NCI-H2171 treated with DMSO at 0.1 percent for 48 hours (cell line): ENCODE measurements at regions not wholly inside any gene's neighbourhood (a gene's known extent, or its start where the extent isn't known, plus 50 kb on each side); places are given as distances from the start of the nearest gene placed in this dataset.

Experiments used
- DNase-seq: peaks from one replicate; lab custom pipeline; 2025; lab: John Stamatoyannopoulos, UW

DNA sequence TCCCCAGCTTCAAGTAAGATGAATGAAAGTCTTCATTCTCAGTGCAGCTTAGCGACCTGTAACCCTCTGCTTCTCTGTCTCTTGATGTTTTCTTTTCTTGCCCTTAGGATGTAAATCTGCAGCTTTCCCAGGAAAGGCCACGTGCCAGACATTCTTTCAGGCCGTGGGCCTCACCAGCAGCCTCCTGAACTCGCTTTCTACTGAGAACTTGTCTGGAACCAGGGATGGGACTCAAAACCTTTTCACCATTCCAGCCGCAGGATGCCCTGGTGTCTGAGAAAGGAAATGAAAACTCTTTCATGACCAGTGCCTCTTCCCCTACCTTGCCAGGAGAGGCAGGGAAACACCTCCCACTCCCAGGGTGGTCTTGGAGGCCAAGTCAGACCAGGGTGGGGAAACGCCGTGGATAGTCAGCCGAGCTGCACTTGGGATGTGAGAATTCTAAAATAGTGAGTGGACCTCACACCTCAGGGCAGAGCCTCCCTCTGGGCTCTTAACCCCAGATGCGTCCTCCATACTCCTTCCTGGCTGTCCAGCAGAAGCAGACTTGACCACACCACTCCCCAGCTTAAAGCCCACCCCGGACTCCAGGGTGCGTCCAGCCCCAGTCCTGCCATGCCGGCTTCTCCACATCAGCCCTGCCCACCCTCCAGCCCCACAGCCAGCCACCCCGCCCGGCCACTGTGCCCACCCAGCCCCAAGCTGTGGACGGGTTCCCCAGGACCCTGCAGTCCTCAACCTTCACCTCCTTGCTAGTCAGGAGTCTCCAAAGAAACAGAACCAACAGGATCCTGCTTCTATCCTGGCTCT lies 115.5 kb downstream of the TWIST2 start:
- DNase-seq: no peak

DNA sequence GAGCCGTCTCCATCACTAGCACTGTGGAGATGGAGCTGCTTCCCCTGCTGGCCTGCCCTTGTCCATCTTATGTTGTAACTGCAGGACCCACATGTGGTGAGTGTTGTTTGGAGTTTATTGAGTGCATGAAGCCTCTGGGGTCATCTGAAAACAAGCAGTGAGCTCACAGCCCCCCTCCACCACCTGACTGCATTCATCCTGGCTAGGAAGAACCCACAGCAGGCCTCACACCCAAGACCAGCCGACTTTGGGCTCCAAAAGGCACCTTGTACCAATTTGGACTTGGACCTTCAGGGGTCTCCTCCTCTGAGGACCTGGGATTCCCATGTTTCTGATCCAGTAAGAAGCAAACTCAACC lies 116.1 kb downstream of the TWIST2 start:
- DNase-seq: no peak

DNA sequence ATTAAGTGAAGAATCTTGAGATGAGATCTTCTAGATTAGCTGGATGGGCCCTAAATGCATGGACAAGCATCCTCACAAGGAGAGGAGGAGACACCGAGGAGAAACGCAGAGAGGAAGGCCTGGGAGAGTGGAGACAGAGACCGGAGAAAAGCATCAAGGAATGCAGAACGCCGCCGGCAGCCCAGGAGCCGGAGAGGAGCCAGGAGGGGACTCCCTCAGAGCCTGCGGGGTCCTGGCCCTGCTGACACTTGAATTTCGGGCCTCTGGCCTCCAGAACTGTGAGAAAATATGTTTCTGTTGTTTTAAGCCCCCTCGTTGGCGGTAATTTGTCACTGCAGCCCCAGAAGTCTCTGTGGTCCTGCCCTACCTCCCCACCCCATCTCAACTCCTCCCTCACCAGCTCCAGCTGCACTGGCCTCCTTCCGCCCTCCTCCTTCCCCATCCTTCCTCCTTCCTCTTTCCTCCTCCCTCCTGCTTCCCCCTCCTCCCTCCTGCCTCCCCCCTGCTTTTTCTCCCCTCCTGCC lies 116.7 kb downstream of the TWIST2 start:
- DNase-seq: no peak

DNA sequence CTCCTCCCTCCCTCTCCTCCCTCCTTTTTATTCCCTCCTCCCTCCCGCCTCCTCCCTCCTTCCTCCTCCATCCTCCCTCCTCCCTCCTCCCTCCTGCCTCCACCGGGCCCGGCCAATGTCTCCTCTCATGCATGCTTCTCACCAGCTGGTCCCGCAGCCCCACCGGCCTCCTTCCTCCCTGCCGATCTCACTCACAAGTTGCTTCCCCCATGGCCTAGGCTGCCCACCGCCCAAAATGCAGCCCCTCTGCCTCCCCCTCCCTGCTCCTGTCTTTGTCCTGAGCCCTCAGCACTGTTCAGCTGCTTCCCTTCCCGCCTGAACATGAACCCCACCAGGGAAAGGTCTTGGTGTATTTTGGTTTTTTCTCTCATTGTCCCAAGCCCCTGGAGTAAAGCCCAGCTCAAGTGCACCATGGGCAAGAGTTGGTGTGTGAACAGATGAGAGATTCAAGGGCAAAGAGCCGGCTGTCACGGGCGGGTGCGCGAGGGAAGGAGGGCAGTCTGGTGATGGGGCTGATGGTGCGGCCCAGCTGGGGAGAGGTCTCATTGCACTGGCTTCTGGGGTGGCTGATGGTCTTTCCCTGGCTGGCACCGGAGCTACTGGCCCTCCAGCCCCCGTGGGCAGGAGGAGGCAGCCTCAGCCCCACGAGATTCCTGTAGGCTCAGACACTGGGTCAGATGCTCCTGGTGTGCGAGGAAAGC lies 117.6 kb downstream of the TWIST2 start:
- DNase-seq: no peak

DNA sequence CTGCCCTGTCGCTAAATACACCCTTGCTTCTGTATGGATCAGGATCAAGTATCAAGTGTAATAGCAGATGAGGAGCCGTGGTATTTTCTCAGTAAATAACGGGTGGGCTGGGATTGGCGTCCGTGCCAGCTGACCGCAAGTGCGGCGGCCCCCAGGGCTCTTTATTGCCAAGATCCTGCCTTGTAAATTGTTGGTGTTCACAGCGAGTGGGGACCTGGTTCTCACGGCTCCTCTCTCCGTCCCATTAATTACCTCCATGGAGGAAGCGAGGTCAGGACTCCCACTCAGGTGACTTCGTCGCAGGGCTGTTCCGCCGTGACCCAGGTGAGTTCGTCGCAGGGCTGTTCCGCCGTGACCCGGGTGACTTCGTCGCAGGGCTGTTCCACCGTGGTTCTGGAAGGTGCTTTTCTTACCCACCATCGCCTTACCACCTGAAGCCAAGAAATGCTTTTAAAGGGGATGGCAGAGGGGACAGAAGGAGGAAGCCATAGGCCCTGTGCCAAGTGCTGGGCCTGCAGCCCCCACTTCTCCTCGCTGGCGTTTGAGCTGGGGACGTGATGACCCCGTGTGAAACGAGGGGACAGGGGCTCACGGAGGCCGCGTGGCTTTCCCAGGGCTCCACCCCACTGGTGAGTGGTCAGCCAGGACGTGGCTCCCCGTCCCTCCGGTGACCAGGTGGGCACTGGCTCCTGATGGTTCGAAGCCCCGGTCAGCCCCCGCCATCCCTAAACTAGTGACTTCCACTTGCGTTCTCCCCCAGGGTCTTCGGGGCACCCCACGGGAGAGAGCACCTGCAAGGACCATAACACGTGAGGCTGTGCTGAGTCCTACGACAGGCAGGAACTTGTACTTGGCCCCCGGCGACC lies 118.4 kb downstream of the TWIST2 start:
- DNase-seq: no peak

DNA sequence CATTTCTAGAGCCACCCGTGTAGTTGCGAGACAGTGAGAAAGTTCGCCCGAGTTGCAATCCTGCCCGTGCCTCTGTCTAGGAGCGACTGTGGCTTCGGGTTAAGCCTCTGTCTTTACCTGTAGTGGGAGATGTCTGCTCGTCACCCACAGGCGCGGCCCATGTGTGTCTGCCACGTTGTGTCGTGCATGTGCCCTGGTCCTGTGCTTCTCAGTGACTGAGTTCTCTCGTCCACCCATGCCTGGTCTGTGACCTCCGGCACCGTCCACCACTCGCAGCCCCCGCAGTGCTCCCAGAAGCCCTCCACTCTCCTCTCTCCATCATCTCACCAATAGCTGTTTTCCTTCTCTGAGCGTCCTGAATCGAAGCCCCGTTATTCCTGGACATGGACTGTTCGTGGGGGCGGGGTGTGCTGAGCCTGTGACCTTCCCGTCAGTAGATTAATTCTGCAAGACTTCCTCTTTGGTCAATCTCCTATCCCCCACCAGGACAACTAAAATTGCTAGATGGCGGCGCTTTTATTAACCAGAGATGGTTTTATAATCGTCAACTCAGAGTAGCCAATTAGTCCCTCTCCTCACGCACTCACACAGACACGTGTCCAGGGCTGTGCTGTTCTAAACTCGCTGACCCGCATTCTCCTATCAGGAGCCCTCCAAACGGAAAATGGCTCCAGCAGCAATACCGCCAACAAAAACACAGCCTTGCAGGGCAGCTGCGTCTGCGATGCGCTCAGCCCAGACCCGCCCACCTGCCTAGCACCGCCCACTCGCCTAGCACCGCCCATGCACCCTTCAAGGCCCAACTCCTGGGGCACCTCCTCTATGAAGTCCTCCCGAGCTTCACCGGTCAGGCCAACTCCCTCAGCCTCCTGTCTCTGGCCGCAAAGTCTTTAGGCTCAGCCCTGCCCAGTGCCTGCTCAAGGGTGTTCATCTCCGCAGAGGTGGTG lies 119.4 kb downstream of the TWIST2 start:
- DNase-seq: no peak

DNA sequence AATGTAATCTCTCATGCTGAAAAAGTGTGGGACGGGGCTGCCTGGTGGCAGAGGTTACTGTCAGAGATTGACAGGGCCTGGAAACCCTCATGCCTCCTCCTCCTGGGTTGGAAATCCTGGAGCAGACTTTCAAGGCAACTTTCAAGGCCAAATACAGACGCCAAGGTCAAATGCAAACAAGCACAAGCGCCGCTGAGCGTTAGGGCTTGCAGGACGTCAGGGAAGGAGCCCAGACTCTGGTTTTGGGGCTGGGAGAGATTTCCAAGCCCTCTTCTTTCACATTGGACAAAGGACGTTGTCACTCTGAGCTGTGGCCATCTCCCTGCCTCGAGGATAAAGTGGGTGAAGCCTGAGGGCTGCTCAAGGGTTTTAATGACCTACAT lies 120.1 kb downstream of the TWIST2 start:
- DNase-seq: no peak

DNA sequence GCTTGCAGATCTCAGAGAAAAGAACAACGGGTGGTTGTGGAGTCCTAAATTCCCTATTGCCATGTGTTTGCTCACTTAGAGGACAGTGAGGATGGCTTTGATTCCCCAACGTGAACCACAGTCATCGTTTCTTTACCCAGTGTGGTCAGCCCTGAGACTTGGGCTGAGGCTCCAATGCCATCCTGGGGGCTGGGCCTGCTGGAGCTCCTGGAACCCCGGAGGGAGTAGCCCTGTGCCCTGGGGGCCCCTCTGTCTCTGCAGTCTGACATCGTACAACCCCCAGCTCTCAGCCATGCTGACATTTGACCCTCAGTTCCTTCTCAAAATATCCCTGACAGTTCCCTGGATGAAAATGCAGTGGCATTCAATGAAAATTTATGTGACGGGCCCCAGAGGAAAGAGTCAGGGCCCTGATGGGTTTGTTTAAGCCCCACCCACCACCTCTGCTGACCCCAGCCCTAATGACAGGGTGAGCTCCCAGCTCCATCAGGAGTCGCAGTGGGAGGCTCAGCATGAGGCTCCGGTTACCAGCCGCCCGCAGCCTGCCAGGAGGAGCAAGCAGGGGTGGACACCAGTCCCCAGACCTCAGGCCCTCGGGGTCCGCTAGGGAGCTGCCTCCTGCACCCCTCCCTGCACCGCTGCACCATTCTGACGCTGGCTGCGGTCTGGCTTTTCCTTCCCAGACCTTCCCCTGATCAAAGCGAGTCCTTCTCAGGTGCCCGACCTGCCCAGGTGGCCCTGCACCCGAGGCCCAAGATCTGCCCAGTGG lies 120.9 kb downstream of the TWIST2 start:
- DNase-seq: no peak

DNA sequence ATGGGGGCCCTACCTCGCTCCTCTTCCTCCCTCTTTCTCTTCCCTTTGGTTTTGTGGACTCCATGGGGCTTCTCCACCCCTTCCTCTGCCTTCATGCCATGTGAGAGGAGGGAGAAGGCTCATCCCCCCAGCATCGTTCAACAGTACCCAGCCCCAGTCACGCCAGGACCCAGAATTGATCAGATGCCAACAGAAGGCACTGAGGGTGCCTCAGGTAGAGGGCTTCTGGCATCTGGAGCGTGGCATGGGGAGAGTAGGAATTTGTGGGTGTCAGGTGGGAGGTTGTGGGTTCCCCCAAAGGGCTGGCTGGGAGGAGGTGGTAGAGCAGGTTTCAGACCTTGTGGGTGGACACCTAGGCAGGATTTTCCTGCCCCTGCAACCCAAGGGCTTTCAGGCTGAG lies 122.0 kb downstream of the TWIST2 start:
- no peak for DNase-seq

DNA sequence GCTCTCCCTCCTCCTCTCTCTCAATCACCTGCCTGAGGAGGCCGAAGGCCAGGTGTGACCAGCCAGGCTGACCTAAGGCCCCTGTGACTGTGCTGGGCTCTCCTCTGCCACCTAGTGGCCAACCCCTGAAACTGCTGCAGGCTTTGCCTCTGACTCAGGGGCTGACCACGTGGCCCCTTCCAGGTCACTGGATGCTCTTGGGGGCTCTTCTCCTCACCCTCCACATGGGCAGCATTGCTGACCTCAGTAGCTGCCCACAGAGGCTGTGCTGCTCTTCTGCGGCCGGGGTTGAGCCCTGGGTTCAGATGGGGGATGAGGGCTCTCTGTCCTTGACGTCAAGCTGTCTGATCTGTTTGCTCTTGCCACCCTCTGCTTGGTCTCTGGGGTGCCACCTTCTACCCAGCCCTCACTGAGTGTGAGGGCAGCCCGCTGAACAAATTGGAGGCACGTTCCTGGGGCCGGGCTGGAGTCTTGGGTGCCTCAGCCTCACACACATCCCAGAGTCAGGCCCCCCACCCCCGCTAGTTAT lies 122.7 kb downstream of the TWIST2 start:
- no peak for DNase-seq

DNA sequence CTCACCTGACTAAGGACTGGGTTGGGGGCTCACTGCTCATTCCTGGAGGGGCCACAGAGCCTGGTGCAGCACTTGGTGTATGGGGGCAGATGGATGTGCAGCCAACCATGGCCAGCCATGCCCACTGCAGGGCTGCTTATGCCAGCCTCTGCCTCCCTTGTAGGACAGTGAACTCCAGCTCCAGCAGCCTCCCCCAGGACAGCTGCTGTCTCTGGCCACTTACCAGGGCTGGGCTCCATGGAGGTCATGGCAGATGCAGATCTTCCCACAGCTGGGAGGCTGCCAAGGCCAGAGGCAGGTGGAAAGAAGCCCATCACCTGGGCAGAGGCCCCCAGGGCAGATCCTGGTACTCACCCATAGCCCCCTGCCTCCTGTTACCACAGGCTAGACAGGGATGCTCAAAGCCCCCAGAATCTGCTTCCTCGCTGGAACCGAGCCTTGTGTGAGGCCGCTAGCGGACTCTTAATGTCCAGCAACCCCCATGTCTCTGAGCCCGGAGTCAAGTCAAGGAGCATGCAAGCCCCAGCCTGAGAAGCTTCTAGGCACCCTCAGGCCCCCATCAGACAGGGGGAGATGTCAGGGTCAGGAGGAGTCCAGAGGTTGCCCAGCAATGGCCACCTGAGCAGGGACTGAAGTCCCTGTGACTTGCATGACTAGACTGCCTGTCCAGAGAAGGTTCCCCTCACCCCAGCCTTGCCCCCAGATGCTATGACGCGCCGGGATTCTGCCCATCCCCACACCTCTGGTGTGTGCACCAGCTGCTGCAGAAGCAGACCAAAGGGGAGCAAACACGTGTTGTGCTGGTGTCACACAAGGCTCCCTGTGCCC lies 123.6 kb downstream of the TWIST2 start:
- no peak for DNase-seq

DNA sequence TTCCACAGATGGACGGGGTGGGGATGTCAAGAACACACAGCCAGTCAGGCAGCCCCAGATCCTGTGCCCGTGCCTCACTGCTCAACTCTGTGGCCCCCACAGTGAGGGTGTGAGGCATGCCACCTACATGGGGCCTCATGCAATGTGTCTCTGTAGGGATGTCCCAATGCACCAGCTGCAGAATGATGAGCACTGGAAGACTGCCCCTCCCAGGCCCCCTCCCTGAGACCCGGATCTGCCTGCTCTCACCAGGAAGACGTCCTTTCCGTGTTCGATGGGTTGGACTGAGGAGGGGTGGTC lies 124.2 kb downstream of the TWIST2 start:
- DNase-seq: no peak

DNA sequence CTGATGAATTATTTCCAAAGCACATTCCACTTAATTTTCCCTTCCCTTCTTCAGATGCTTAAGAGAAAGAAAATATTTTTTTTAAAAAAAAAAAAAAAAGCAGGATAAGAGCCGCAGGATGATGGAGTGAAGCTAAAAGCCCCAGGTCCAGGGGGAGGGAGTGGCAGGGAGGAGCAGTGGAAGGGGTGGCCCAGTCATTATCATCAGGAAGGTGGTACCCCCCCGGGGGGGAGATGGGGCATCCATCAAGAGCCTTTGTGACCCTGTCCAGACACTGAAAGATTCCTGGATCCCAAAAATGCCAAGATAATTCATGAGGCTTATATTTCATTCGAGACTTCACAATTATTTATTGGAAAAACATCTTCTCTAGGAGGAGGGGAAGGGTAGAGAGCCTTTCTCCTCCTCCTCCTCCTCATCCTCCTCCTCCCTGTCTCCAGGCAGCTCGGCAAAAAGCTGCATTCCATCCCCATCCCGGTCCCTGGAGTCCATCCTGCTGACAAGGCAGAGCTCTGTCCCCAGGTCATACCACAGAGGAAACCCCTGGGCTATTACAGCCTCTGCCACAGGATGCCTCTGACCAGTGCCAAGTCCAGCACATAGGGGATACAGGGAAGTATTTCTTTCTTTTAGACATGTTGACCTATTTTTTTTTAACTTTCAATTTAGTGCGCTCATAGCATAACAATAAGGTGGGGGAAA lies 125.3 kb downstream of the TWIST2 start:
- no peak for DNase-seq

DNA sequence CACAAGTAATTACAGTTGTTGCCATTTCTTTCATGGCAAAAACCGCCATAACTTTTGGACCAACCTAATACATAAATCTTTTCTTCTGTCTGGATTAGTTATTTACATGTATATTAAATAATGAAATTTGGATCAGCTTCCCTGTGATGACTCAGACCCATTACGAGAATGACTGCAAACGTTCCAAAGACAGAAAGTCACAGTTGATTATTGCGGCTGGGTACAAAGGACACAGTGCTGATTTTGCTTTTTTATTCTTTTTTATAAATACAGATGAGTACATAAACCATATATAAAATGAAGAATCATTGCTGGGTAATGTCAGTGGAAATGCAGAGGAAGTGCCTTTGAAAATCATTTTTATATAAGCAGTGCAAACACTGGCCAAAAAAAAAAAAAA lies 126.2 kb downstream of the TWIST2 start:
- no peak for DNase-seq

DNA sequence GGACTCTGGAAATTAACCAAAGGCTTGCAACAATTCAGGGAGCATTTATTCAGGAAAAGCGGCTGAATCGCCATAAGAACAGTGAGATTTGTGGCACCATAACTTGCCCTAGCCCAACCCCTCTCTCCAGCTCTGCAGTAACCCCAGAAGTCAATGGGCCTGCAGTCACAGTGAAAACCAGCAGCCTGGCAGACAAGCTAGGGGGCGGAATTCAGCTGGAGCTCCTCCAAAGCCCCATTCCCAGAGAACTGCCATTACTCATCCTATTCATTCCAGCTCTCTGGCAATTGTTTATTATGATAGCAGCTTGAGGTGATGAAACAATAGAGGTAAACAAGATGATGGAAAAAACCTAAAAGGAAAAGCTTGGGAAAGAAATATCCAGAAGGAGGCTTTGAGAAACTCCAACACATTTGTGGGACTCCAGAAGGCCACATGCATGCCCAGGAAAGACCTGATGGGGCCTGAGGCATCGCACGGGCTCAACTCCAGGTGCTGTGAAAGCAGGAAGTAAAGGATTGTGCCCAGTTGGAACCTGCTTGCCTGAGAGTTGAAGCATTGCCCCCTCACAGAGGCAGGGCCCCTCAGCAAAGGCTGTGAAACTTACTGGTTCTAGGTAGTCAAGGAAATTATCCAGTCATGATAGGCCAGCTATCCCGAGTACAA lies 126.7 kb downstream of the TWIST2 start:
- DNase-seq: no peak

DNA sequence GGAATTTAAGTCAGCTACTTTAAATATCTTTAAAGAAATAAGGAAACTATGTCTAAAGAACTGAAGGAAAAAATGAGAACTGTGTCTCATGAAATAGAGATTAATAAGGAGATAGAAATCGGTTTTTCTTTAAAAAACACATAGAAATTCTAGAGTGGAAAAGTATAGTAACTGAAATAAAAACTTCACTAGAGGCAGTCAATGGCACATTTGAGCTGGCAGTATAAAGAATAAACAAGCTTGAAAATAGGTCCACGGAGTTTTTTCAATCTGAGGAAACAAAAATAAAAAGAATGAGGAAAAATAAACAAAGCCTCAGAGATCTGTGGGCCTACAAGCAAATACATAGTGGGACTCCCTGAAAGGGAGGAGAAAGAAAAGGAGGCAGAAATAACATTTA lies 127.5 kb downstream of the TWIST2 start:
- no peak for DNase-seq

DNA sequence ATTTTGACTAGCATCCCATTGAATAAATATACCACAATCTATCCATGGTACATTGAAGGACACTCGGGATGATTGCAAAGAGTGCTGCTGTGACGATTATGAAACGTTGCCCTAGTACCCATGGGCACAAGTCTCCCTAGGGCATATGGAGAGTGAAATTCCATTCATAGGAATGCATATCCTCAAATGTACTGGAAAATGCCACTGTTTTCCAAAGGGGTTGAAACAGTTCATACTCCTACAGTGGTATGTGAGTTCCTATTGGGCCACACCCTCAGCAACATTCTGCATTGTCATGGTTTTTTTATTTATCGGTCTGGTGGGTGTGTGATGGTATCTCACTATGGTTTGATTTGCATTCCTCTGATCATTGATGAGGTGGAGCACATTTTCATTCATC lies 130.6 kb downstream of the TWIST2 start:
- no peak for DNase-seq

DNA sequence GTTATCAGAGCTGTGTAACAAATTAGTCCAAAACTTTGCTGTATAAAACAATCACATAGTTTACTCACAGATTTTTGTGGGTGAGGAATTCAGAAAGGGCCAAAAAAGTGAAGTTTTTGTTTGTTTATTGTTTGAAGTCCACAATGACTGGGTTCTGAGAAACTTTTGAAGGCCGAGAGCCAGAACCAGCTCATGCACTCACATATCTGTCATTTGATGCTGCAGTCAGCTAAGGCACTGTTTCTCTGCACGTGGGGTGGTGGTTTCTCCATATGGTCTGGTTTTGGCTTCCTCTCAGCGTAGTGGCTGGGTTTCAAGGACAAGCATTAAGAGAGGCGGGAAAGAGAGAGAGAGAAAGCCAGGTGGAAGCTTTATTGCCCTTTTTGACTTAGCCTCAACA lies 131.8 kb downstream of the TWIST2 start:
- peak; percentile 17 for DNase-seq
